GM18861 (cell line): ENCODE measurements at regions not wholly inside any gene's neighbourhood (a gene's known extent, or its start where the extent isn't known, plus 50 kb on each side); places are given as distances from the start of the nearest gene placed in this dataset.

Source experiments
- ATAC-seq: cut with Tn5 transposase; IDR thresholded peaks from one replicate; pipeline ENCODE4 v1.9.1; 2021; ENCODE audit not compliant: unreplicated experiment

DNA sequence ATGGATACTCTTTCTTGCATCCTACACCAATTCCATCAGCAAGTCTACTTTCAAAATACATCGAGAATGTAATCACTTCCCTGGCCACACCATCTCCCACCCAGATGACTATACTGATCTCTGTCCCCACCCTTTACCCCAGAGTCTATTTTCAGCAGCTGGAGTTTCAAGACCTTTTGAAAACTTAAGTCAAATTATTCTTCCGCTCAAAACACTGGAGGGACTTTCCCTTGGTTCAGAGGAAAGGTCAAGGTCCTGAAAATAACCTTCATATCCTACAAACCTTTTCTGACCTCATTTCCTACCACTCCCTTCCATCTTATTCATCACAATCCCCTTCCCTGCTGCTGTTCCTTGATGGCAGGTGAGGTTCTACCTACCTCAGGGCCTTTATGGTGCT lies 58.8 kb upstream of the LYPD6 start:
- peak; percentile 80 for ATAC-seq

DNA sequence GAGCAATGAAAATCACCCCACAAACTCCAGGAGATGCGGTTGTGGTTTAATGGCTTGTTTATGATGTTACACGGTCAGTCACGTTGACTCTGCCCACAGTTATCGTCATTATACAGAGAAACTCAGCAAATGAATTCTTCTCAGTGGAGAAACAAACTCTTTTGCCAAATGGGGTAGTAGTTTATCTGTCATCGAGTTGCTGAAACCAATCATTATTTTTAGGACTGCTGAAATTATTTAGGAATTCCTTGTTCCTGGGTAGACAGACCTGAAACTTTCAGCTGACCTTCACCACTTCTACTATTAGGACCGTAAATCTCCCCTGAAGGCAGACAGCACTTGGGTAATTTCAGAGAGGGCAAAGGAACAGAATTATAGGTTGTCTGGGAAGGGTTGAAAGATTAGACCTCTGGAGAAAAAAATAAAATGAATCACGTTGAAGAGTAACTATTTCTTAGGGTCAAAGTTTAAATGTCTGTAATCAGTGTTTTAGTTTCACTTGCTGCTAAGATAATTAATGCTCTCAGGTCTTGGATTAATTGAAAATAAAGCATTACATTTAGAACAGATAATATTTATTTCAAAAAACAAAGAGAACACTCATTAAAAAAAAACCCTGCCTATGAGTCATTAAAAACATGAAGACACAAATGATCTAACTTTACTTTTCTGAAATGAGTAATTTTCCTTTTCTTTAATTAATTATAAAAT lies 52.1 kb upstream of the LYPD6 start:
- no peak for ATAC-seq

DNA sequence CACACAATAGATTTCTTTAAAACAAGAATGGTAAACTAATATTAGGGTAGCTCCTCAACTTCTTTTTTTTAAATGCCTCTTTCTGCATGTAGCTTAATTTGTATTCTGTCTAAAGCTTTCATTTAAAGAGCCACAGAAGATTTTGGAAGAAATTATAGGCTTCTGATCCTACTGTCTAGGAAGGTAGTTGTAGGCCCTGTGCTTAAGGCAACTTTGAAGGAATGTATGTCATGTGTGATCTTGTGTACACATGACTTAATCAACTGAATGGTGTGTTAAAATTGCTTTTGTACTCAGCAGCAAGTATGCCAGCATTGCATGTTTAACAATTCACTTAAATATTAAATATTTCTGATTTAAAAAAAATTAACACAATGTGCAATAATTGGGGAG lies 51.5 kb upstream of the LYPD6 start:
- no peak for ATAC-seq
